ENCODE measurements at regions not wholly inside any gene's neighbourhood (a gene's known extent, or its start where the extent isn't known, plus 50 kb on each side); places are given as distances from the start of the nearest gene placed in this dataset.

DNA sequence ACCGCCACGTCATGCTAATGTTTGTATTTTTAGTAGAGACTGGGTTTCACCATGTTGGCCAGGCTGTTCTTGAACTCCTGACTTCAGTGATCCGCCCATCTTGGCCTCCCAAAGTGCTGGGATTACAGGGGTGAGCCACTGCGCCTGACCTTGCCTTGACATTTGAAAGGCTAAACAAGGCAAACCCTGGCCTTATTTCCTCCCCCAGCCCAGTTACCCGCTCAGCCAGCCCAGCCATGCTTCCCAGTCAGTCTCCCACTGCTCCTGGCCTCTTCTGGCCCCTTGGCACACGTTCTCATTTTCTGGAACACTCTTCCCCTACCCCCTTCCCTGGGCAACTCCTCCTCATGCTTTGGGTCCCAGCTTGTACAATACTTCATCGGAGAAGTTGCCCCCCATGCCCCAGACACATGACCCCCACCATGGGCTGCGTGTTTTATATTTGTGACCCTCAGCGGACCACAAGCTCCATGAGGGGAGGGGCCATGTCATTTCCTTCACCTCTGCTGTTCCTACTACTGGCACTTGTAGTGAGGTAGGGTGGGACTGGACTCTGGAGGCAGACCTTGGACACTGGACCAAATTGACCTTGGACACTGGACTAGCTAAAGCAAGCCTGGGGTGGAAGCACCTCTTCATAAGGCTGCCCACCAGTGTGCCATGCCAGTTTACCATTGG, 94.4 kb upstream of the IER5L start:
- intact Hi-C loops (cut with DNase I) = no loop called here
- peak in 1 of 42 donors; percentile 6 for DNase-seq

DNA sequence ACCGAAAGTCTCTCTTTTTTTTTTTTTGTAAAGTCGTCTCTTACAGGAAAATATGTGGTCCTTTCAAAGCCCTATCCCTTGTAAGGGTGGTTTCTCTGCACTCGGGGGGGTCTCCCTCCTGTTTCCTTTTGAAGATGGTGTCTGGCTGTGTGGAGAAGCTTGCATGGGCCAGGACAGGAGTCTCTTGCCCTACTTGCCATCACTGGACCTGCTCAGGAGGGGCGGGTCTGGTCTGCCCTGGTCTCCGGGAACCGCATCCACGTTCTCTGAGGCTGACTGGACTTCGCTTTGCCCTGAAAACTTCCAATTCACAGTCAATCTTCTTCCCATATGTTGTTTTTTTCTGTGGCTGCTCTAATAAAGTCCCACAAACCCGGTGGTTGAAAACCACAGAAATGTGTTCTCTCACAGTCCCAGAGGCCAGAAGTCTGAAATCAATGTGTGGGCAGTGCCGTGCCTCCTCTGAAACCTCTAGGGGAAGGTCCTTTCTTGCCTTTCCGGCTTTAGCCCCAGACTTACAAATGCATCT, 92.9 kb upstream of the IER5L start:
- no peak for DNase-seq
- intact Hi-C loops (cut with DNase I) = no loop called here

DNA sequence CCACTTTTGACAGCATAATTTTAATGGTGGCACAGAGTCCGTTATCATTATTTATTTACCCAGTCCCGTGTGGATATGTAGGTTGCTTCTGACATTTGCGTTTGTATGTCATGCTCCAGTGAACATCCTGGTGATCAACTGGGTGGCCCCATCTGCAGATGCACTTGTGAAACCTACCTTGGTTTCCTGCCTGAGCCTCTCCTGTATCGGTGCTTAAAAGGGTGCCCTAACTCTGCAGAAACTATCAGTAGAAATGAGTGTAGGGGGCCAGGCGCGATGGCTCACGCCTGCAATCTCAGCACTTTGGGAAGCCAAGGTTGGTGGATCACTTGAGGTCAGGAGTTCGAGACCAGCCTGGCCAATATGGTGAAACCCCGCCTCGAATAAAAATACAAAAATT, 92.1 kb upstream of the IER5L start:
- intact Hi-C loops (cut with DNase I) = no loop called here

DNA sequence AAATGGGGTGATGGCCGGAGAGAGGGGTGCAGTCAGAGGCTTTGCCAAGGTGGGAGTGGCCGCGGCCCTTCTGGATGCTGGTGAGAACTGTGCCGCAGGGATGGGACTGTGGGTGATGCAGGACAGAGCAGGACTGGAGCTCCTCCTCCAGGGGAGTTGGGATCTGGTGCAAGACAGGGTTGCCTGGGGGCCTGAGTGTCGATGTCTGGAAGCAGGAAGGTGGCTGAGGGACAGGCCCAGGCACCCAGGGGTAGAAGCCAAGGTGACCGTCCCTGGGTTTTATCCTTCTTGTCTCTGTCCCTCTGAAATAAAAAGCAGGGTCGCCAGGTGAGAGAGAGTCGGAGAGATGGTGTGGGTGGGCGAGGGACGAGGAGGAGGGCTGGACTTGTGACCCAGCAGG, 89.1 kb upstream of the IER5L start:
- intact Hi-C loops (cut with DNase I) = no loop called here
- no peak for DNase-seq

More for the DNA sequence above, 92.1 kb upstream of the IER5L start:
- DNase-seq = no peak

DNA sequence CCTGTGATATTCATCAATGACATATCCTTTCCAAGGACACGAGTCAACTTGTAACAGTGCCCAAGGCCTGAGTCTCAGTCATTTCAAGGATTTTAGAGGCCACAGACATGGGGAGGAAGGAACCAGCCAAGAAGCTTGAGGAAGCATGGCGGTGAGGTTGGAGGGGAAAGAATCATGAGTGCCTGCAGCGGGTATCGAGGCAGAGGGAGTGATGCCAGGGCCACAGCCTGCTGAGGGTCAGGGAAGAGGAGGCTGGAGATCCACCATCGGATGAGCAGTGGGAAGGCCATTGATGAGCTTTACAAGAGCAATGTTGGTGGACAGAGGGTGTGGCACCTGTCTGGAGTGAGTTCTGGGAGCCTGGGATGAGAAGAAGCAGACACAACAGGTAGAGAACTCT, 88.5 kb upstream of the IER5L start:
- intact Hi-C loops (cut with DNase I) = no loop called here
- no peak for DNase-seq

DNA sequence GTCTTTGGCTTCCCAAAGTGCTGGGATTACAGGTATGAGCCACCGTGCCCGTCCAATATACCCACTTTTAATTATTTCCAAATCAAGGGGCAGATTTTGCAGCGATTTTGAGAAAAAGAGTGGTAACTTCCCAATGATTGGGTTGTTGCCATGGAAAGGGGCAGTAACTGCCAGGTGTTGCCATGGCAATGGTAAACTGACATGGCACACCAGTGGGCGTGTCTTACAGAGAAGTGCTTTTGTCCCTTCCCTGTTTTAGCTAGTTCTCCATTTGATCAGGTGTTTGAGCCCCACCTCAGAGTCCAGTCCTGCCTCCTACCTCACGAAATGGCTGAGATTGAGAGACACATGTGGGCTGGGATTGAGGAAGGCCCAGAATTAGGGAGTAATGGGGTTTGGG, 86.3 kb upstream of the IER5L start:
- intact Hi-C loops (cut with DNase I) = no loop called here
- no peak for DNase-seq

DNA sequence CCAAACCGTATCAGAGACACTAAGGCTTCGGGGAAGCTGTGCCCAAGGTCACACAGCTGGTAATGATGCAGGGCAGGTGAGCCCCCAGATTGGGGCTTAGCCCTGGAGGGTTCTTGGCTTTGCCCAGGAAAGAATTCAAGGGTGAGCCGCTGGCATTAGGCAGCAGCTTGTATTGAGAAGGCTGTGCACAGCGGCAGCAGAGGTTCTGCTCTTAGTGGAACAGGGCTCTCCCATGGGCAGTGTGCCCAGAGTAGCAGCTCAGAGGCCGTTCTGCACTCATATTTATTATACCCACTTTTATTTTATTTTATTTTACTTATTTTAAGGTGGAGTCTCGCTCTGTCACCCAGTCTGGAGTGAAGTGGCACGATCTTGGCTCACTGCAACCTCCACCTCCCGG, 85.8 kb upstream of the IER5L start:
- no peak for DNase-seq
- intact Hi-C loops (cut with DNase I) = no loop called here

DNA sequence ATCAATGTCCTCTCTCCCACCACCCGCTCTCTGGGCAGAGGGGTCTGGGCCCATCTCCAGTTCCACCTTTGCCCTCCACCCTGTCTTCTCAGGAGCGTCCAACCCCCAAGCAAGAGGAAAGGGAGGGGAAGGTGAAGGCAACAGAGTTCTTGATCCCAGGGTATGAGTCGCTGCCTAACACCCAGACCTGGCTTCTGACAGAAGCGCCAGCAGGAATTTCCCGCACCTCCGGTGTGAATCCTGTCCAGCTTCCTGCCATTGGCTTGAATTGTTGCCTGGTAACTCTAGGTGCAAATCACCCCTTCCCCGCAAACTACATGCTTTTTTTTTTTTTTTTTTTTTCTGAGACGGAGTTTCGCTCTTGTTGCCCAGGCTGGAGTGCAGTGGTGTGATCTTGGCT, 84.2 kb upstream of the IER5L start:
- DNase-seq = no peak
- intact Hi-C loops (cut with DNase I) = no loop called here

DNA sequence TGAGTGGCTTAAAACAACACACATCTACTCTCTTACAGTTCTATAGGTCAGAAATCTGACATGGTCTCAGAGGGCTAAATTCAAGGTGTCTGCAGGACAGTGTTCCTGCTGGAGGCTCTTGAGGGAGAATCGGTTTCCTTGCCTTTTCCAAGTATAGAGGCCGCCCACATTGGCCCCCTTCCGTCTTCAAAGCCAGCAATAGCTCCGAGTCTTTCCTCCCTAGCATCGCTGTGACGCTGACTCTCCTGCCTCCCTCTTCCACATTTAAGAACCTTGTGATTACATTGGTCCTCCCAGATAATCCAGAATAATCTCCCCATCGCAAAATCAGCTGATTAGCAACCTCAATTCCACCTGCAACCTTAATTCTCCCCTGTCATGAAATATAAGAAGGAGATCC, 81.3 kb upstream of the IER5L start:
- intact Hi-C loops (cut with DNase I) = loop anchor here (10.0 kb wide), 1 partner anchor 55 kb away; no protein-coding TSS in a partner anchor
- no peak for DNase-seq

DNA sequence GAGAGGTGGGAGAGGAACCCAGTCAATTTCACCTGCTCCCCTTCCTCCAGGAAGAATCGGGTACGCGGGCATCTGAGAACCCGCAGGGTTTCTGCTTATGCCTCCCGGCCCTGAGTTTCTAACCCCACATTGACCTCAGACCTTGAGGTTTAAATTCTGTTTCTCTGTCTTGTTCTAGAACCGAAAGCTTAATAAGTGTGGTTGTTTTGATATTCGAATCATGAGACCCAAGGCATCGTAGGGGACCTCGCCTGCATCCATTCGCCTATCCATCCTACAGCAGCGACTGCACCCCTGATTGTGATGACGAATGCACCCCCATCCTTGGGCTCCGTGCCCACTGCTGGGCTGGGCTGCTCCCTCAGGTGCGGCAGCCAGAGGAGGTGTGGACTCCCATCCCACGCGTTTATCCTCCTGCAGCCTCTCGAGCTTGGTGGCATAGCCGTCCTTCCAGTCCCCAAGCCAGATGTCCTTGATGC, 80.8 kb upstream of the IER5L start:
- intact Hi-C loops (cut with DNase I) = loop anchor here (10.0 kb wide), 1 partner anchor 54 kb away; no protein-coding TSS in a partner anchor
- DNase-seq = peak in 1 of 42 donors; percentile 23

DNA sequence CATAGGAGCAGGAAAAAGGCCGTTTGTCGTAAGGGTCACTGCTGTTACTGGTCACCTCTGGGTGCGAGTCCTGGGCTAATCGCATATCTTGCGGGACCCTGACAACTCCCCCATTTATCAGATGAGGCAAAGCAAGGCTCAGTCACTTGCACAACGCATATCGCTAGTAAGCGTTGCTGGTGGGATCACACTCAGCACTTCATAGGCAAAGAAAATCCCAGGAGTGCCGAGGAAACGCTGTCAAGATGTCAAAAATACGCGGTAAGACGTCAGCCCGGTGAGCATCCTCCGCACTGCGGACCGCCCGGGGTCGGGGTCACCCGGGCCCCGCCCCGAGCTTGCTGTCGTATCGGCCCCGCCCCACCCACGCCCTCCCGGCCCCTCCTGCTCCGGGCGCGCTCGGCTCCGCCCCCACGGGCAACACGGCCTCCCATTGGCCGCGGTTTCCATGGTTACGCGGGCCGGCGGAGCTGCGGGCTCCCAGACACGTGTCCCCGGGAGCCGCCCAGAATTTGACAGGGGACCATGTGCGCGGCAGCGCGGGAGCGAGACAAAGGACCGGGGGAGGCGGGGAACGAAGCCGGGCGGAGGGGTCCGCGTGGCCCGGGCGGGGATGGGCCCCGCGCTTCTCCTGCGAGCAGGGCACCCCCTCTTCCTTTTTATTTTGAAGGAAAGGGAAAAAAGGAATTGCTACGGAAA, 80.2 kb upstream of the IER5L start:
- intact Hi-C loops (cut with DNase I) = loop anchor here (10.0 kb wide), 1 partner anchor 53 kb away; no protein-coding TSS in a partner anchor
- peak; percentile 85 to 98 (median 96) for DNase-seq

DNA sequence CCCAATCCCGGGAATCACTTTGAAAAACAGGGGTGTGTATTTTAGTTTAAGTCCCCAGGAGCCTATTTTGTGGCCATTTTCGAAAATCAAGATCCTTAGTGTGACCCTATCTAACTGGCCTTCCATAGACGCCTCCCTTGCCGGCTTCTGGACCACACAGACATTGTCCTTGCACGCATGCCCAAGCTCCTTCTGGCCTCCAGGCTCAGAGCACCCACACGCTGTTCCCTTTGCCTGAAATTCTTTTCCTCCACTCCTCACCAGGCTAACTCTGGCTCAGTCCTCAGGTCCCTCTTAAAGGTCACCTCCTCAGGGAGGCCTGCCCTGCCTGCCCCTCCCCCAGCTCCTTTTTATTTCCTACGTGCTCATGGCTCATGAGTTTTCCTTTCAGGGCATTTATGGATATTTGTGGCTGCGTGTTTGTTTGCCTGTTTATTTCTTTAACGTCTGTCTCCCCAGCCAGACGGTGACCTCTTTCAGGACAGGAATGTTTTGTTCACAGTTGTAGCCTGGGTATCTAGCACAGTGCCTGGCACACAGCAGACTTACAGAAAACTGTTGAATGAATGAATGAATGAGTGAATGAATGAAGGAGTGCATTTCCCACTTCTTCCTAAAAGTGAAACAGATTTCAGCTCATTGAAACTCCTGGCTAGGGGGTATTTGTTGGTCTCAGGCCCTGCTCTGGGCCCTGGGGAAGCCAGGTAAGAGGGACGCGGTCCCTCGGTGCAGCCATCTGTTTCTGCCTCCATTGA, 79.1 kb upstream of the IER5L start:
- intact Hi-C loops (cut with DNase I) = loop anchor here (10.0 kb wide), 1 partner anchor 52 kb away; no protein-coding TSS in a partner anchor
- DNase-seq = peak in 2 of 42 donors; percentile 1 to 25

DNA sequence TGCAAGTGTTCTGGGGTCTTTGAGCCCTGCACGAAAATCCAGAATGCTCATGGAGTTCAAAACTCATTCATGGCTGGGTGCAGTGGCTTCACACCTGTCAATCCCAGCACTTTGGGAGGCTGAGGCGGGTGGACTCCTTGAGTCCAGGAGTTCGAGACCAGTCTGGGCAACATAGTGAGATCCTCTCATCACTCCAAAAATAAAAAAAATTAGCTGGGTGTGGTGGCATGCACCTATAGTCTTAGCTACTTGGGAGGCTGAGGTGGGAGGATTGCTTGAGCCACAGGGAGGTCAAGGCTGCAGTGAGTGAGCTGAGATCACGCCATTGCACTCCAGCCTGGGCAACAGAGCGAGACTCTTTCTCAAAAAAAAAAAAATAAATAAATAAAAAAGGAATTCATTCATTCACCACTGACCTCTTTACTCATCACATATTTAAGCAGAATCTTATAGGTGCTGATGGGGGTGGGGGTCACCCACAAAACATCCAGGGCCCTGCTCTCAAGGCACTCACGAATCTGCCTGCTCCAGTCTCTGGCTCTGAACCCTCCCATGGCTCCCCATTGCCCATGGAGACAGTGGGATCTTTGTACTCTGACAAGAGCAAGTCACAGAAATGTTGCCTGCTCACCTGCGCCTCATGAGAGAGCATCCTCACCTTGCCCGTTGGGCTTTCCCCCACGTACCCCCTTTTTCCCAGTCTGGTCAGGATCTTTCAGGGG, 76.7 kb upstream of the IER5L start:
- DNase-seq = peak in 2 of 42 donors; percentile 2 to 24
- intact Hi-C loops (cut with DNase I) = loop anchor here (10.0 kb wide), 1 partner anchor 50 kb away; no protein-coding TSS in a partner anchor

DNA sequence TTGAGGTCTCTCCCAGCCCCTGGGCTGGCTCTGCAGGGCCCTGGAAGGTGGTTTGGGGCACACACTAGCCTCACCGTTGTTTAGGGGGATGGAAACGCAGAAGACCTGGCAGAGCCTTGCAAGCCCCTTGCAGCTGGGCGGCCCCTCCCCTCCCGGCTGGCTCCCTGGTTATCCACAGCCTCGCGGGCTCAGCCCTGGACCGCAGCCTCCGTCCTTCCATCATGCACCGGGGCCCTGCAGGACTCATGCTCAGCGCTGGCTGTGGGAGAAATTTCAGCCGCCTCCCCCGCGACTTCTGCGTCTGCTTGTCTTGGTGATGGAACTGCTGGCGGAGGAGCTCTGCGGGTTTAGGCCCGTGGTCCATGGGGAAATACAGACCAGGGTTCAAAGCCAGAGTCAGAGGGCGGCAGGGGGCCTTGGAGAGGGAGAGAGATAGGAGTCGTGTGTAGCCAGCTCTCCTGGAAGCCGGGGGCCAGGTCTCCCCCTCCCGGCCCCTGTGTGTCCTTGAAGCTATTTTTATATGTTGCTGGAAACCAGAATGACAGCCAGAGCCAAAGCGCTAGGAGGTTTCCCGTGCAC, 75.8 kb upstream of the IER5L start:
- intact Hi-C loops (cut with DNase I) = loop anchor here (10.0 kb wide), 1 partner anchor 49 kb away; no protein-coding TSS in a partner anchor

DNA sequence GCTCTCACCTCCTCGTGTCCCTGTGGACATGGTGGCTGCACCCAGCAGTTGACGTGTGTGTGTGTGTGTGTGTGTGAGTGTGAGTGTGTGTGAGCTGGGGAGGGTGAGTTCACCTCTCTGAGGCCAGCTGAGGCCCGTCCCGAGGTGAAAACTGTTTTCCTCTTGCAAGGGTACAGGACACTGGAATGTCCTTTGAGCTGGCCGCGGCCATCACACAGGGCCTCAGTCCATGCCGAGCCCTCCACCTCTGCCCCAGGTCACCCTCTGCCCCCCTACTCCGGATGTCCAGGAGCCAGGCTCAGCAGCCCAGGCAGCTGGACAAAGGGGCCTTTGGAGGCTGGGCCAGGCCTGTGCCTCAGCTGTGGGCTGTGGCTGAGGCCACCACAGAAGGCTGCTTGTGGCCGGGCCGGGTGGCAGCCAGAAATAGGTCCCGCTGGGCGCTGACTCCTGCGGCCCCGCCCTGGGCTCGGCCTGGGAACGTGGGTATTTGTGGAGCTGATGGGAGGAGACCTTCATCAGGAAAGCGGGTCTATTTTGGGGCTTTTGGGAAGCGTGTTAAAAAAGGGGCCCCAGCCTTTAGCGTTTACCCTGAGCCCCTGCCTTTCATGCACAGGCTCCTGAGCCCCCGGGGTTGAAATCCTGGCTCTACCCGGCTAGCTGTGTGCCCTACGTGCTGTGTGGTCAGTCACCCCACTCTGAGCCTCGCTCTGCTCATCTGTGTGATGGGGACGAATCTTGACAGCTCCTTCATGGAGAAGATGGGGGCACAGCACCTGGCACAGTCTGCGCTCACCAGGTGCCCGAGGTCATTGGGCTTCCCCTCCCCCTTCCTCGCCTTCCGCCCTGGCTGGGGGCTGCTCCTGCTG, 75.1 kb upstream of the IER5L start:
- DNase-seq = peak; percentile 62 to 90 (median 76)
- intact Hi-C loops (cut with DNase I) = loop anchor here (10.0 kb wide), 1 partner anchor 48 kb away; no protein-coding TSS in a partner anchor

More for the DNA sequence above, 75.8 kb upstream of the IER5L start:
- DNase-seq = peak in 40 of 42 donors; percentile 27 to 82 (median 52)

DNA sequence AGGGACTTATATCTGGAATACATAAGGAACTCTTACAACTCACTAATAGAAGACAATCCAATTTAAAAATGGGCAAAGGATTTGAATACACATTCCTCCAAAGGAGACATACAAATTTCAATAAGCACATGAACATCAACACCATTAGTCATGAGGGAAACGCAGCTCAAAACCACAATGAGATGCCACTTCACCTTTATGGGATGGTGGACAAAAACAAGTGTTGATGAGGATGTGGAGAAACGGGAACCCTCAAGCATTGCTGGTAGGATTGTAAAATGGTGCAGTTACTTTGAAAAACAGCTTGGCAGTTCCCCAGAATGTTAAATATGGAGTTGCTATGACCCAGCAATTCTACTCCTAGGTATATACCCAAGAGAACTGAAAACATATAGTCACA, 72.7 kb upstream of the IER5L start:
- DNase-seq = no peak
- intact Hi-C loops (cut with DNase I) = loop anchor here (10.0 kb wide), 1 partner anchor 46 kb away; no protein-coding TSS in a partner anchor

All from head of caudate nucleus (tissue), 42 donors.